OCI-LY3 (cell line): ENCODE measurements at regions not wholly inside any gene's neighbourhood (a gene's known extent, or its start where the extent isn't known, plus 50 kb on each side); places are given as distances from the start of the nearest gene placed in this dataset.

Experiments
- EZH2phosphoT487 ChIP-seq: fragments of 200-600 bp; shearing (Covaris generic); IDR thresholded peaks from 2 replicates; pipeline ENCODE4 v1.6.1; 2018; ENCODE audit warnings: antibody characterized with exemption, mixed run types, low read depth
- TF ChIP-seq, protein P1 (sequence below): fragments of 200-600, 300-600 bp; sonication (generic); IDR thresholded peaks from 2 replicates; pipeline ENCODE4 v1.5.1; 2014; ENCODE audit warnings: antibody characterized with exemption, low read length, low read depth

DNA sequence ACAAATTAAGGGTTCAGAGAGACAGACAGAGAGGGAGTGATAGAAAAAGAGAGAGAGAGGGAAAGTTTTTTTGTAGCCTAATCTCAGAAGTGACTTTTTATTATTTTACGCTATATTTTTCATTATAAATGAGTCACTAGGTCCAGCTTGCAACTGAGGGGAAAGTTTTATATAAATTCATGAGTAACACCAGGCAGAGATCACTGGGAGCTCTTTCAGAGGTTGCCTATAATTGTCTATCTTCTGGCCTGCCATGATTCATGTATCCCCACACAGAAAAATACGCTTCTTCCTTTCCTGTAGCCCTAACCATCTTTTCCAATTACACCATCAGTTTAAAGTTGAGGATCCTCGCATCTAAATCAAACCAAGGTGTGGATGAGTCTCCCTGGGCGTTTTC lies 467.9 kb downstream of the SLITRK1 start:
- TF ChIP-seq, protein P1, sequence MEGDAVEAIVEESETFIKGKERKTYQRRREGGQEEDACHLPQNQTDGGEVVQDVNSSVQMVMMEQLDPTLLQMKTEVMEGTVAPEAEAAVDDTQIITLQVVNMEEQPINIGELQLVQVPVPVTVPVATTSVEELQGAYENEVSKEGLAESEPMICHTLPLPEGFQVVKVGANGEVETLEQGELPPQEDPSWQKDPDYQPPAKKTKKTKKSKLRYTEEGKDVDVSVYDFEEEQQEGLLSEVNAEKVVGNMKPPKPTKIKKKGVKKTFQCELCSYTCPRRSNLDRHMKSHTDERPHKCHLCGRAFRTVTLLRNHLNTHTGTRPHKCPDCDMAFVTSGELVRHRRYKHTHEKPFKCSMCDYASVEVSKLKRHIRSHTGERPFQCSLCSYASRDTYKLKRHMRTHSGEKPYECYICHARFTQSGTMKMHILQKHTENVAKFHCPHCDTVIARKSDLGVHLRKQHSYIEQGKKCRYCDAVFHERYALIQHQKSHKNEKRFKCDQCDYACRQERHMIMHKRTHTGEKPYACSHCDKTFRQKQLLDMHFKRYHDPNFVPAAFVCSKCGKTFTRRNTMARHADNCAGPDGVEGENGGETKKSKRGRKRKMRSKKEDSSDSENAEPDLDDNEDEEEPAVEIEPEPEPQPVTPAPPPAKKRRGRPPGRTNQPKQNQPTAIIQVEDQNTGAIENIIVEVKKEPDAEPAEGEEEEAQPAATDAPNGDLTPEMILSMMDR: no peak
- no peak for TF ChIP-seq EZH2phosphoT487
